Endothelial cell of umbilical vein (primary cell): ENCODE measurements at regions not wholly inside any gene's neighbourhood (a gene's known extent, or its start where the extent isn't known, plus 50 kb on each side); places are given as distances from the start of the nearest gene placed in this dataset.

Experiments used
- BruUV-seq: library from RNA; stranded (reverse); fragments of 400-500 nt; replicated peaks from 2 replicates; lab custom pipeline; 2021; lab: Mats Ljungman, UMichigan
- CTCF ChIA-PET: fragments of 300-600, 350-600 bp; sonication (Branson Sonifier 250); formaldehyde crosslinking; loops from one replicate; lab custom pipeline; 2021; ENCODE audit warnings: antibody characterized with exemption, inconsistent platforms; lab: Charles Lee
- POLR2A ChIA-PET: fragments of 300-600, 350-600 bp; sonication (Branson Sonifier 250); formaldehyde crosslinking; loops from one replicate; lab custom pipeline; 2021; ENCODE audit warnings: antibody characterized with exemption, inconsistent platforms; lab: Charles Lee
- DNase-seq: peaks from one replicate; pipeline ENCODE4 v3.0.0-alpha.2; 2011; ENCODE audit warnings: low read depth, low spot score
- FAIRE-seq: peaks from 2 replicates; lab custom pipeline; 2011; peaks lifted over from hg19 to GRCh38; lab: Jason Lieb, UNC
- H2AFZ ChIP-seq: 2 replicates; pipeline ENCODE4 v1.6.0; 2012; ENCODE audit warnings: low read depth, low read length, control low read depth, inconsistent platforms
- H3K27ac ChIP-seq: 2 replicates; pipeline ENCODE4 v1.5.1; 2011; ENCODE audit warnings: low read depth, mild to moderate bottlenecking, control low read depth, low read length, moderate library complexity; ENCODE audit not compliant: insufficient read depth
- H3K27me3 ChIP-seq, 2 experiments: 2 replicates each; pipeline versions ENCODE4 v1.6.0 to v1.6.1; 2011; ENCODE audit warnings: low read length in 2 of 2, mixed read lengths in 1 of 2; ENCODE audit not compliant: control insufficient read depth in 2 of 2, insufficient read depth in 2 of 2
- H3K36me3 ChIP-seq, 2 experiments: 2 replicates in 1 of 2; 3 replicates in 1 of 2; pipeline ENCODE4 v1.5.1; 2011; ENCODE audit warnings: low read length in 2 of 2, mild to moderate bottlenecking in 1 of 2, moderate library complexity in 1 of 2; ENCODE audit not compliant: control insufficient read depth in 2 of 2, insufficient read depth in 2 of 2; ENCODE audit errors: extremely low read depth in 1 of 2
- H3K4me1 ChIP-seq: 3 replicates; pipeline ENCODE4 v1.5.1; 2011; ENCODE audit warnings: mild to moderate bottlenecking, low read length; ENCODE audit not compliant: control insufficient read depth, insufficient read depth; ENCODE audit errors: extremely low read depth
- H3K4me2 ChIP-seq: 2 replicates; pipeline ENCODE4 v1.6.1; 2011; ENCODE audit warnings: low read length, control low read depth, mixed read lengths; ENCODE audit not compliant: insufficient read depth
- H3K4me3 ChIP-seq, 3 experiments: fragments of 200-600 bp in 1 of 3; sonication (generic), shearing (Covaris generic) in 1 of 3; replicated peaks in 1 of 3; 2 replicates each; pipeline ENCODE4 v1.5.1; 2011 to 2016; ENCODE audit warnings: control low read depth in 3 of 3, low read length in 3 of 3, mild to moderate bottlenecking in 2 of 3, inconsistent platforms in 1 of 3, low read depth in 1 of 3, moderate library complexity in 1 of 3; ENCODE audit not compliant: insufficient read depth in 1 of 3
- H3K79me2 ChIP-seq: 2 replicates; pipeline ENCODE4 v1.6.0; 2012; ENCODE audit warnings: low read length, inconsistent platforms; ENCODE audit not compliant: control insufficient read depth, insufficient read depth
- H3K9ac ChIP-seq: replicated peaks from 2 replicates; pipeline ENCODE3; 2011; ENCODE audit warnings: low read length, control low read depth; ENCODE audit not compliant: insufficient read depth; ENCODE audit errors: extremely low read depth
- H3K9me1 ChIP-seq: replicated peaks from 3 replicates; pipeline ENCODE4 v1.6.0; 2011; ENCODE audit warnings: mild to moderate bottlenecking, low read length; ENCODE audit not compliant: control insufficient read depth, insufficient read depth; ENCODE audit errors: extremely low read depth
- H3K9me3 ChIP-seq: replicated peaks from 2 replicates; pipeline ENCODE4 v1.5.1; 2012; ENCODE audit warnings: low read length, inconsistent platforms; ENCODE audit not compliant: control insufficient read depth, insufficient read depth
- H4K20me1 ChIP-seq: replicated peaks from 2 replicates; pipeline ENCODE3; 2011; ENCODE audit warnings: mild to moderate bottlenecking, low read length; ENCODE audit not compliant: control insufficient read depth, insufficient read depth; ENCODE audit errors: extremely low read depth
- CTCF ChIP-seq, 2 donors: IDR thresholded peaks; 1 replicate in 1 of 2; 2 replicates in 1 of 2; pipeline ENCODE4 v1.5.1; 2011; ENCODE audit warnings: low read length in 2 of 2, mild to moderate bottlenecking in 2 of 2, moderate library complexity in 2 of 2, control low read depth in 1 of 2, inconsistent platforms in 1 of 2, low read depth in 1 of 2; ENCODE audit not compliant: insufficient read depth in 1 of 2; ENCODE audit errors: extremely low read depth in 1 of 2
- EZH2 ChIP-seq: IDR thresholded peaks from 2 replicates; pipeline ENCODE4 v1.6.1; 2012; ENCODE audit warnings: borderline replicate concordance, low read depth, mild to moderate bottlenecking, moderate library complexity, low read length, inconsistent platforms; ENCODE audit not compliant: severe bottlenecking
- FOS ChIP-seq: IDR thresholded peaks from 2 replicates; pipeline ENCODE4 v1.6.1; 2011; ENCODE audit warnings: mild to moderate bottlenecking, low read length, moderate library complexity, borderline replicate concordance; ENCODE audit not compliant: insufficient read depth
- GATA2 ChIP-seq: IDR thresholded peaks from 2 replicates; pipeline ENCODE4 v1.7.0; 2011; ENCODE audit warnings: low read depth, mild to moderate bottlenecking, moderate library complexity, mixed read lengths, low read length; ENCODE audit not compliant: insufficient read length, insufficient read depth
- JUN ChIP-seq: IDR thresholded peaks from 2 replicates; pipeline ENCODE4 v1.6.1; 2011; ENCODE audit warnings: borderline replicate concordance, low read depth; ENCODE audit not compliant: insufficient read length, insufficient read depth
- MAX ChIP-seq: IDR thresholded peaks from 2 replicates; pipeline ENCODE4 v1.6.1; 2011; ENCODE audit not compliant: insufficient read depth, insufficient read length
- MYC ChIP-seq: IDR thresholded peaks from one replicate; pipeline ENCODE4 v1.6.1; 2011; ENCODE audit warnings: mild to moderate bottlenecking, low read depth, low read length
- POLR2A ChIP-seq: IDR thresholded peaks from 2 replicates; pipeline ENCODE4 v1.6.1; 2012; ENCODE audit warnings: low read depth, mild to moderate bottlenecking, control low read depth, low read length
- POLR2AphosphoS5 ChIP-seq: IDR thresholded peaks from 2 replicates; pipeline ENCODE4 v1.6.1; 2012; ENCODE audit warnings: low read depth, mild to moderate bottlenecking, control low read depth, low read length, moderate library complexity; ENCODE audit not compliant: insufficient read depth
- dilution Hi-C: fragments of 300-500 bp; cut with MboI; formaldehyde crosslinking; loops from one replicate; pipeline ENCODE4 v1.15.0; 2019; ENCODE audit warnings: low sequenced_read_pairs; ENCODE audit not compliant: extremely low pct_ligation_motif_present
- intact Hi-C: fragments of 100-400 bp; cut with micrococcal nuclease; formaldehyde crosslinking; loops from one replicate; pipeline ENCODE4 v1.10.0; 2022

GRCh38 chr2:107094450-107094986 is 208.6 kb upstream of the ST6GAL2 start:
- Histone ChIP-seq H3K36me3 (no peaks in the 10 kb centered on the region), H3K9me1 (no peaks in the 10 kb centered on the region), H3K27ac (no peak overlapping the region), H3K4me2 (no peak overlapping the region), H3K9me3 (peaks cover 8% of the 10 kb centered on the region), H3K9ac (no peak overlapping the region), H3K27me3 (no peaks in the 10 kb centered on the region), H2AFZ (no peak overlapping the region), H3K4me3 (no peak overlapping the region), H4K20me1 (no peaks in the 10 kb centered on the region), H3K4me1 (no peaks in the 10 kb centered on the region), H3K79me2 (no peaks in the 10 kb centered on the region)
- FAIRE-seq (no peak), DNase-seq (no peak)
- BruUV-seq, result no TSS peak
- TF ChIP-seq CTCF (IDR thresholded peaks at IDR 0.05; ENCODE audit: extremely low read depth in 1 of 2, insufficient read depth in 1 of 2, low read depth in 1 of 2, low read length in 2 of 2) (no peak), MAX (no peak), POLR2A (no peak), POLR2AphosphoS5 (no peak), GATA2 (no peak), MYC (no peak), FOS (no peak), JUN (no peak), EZH2 (no peak)
- ChIA-PET POLR2A (no interaction called here), CTCF (no interaction called here)
- dilution Hi-C loops, result no loop called here
- intact Hi-C loops, result no loop called here
